IPS DF 19.7 (cell line): ENCODE measurements at regions not wholly inside any gene's neighbourhood (a gene's known extent, or its start where the extent isn't known, plus 50 kb on each side); places are given as distances from the start of the nearest gene placed in this dataset.

Experiments used
- DNase-seq: peaks from one replicate; pipeline ENCODE4 v3.0.0-alpha.2; 2013; ENCODE audit warnings: low read depth, low spot score

DNA sequence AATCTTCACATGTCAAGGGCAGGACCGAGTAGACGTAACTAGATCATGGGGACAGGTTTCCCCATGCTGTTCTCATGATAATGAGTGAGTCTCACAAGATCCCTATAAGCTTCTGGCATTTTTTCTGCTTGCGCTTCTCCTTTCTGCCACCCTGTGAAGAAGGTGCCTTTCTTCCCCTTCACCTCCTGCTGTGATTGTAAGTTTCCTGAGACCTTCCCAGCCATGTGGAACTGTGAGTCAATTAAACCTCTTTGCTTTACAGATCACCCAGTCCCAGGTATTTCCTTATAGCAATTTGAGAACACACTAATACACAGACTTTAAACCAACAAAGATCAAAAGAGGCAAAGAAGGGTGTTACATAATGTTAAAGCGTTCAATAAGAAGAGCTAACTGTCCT lies 156.6 kb upstream of the UBE2E2 start:
- DNase-seq, result no peak

GRCh38 chr3:23051240-23052140 lies 151.6 kb upstream of the UBE2E2 start:
- no peak for DNase-seq

GRCh38 chr3:23052208-23052607 lies 150.9 kb upstream of the UBE2E2 start:
- no peak for DNase-seq

DNA sequence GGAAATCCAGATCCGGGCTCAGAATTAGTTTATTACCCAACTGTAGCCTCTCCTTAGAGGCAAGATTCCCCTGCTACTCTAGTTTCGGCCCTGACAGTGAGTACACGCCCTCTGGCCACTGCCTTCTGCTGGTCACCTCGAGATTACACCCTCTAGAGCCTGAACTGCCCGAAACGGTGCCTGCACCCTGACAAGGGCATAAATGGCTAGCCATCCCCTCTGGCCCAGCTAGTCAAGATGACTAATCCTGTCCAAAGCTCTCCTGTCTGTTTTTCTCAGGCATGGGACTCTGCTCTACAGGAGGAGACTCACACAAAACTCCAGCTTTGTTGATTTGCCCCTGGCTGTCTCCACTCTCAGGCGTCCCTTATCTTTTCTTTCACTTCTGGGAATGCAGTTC lies 150.5 kb upstream of the UBE2E2 start:
- no peak for DNase-seq

GRCh38 chr3:23055733-23056376 lies 147.3 kb upstream of the UBE2E2 start:
- DNase-seq, result no peak

DNA sequence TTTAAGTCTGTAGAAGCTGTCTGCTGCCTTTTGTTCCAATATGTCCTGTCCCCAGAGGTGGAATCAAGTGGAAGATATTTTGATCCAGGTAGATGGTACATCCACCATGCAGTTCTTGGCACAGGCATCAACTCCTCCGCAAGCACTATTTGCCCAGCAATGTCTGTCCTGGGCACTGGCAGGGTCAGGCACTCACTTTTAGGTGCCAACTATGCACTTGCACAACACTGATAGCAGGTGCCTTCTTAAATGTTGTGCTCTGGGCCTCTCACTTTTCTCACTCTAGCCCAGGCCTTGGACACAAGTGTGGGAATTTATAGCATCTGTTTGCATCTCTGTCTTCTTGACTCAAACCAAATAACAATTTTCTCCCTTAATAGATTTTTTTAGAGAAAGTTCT lies 140.5 kb upstream of the UBE2E2 start:
- no peak for DNase-seq

GRCh38 chr3:23062982-23063381 lies 140.1 kb upstream of the UBE2E2 start:
- no peak for DNase-seq

DNA sequence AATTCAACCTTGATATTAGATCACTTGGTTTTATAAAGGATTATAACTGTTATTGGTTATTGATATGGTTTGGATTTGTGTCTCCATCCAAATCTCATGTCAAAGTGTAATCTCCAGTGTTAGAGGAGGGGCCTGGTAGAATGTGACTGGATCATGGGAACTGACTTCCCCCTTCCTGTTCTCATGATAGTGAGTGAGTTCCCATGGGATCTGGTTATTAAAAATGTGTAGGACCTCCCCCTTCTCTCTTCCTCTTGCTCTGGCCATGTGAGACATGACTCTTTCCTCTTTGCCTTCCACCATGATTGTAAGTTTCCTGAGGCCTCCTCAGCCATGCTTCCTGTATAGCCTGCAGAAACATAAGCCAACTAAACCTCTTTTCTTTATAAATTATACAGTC lies 136.0 kb upstream of the UBE2E2 start:
- DNase-seq, result no peak

DNA sequence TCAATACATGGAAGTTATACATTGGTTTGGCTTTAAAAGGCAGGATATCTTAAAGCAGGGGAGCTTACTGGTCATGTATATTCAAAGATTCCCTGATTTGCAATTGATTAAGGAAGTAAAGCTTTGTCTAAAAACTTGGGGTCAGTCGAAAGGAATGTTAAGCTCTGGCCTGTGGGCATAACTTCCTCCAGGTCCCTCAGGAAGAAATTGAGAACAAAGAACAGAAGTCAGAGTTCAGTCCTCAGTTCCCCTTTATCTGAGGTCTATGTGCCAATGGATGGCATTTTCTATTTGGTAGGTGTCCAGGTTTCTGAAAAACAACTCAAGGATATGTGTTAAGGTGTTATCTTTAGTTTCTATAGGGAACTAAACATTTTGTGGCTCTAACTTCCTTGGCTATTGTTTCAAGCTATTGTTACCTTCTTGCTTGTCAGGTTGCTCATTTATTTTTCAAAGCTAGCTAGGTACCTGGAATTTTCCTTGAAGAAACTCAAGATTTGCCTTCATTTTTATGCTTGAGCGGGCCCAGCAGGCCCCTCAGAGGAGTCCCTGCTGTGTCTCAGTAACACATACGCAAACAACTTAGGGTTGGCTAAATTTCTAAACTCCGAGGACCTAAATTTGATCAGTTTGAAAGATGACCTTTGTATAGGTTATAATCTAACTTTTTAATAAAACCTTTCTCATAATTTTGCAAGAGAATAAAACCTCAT lies 135.0 kb upstream of the UBE2E2 start:
- no peak for DNase-seq

DNA sequence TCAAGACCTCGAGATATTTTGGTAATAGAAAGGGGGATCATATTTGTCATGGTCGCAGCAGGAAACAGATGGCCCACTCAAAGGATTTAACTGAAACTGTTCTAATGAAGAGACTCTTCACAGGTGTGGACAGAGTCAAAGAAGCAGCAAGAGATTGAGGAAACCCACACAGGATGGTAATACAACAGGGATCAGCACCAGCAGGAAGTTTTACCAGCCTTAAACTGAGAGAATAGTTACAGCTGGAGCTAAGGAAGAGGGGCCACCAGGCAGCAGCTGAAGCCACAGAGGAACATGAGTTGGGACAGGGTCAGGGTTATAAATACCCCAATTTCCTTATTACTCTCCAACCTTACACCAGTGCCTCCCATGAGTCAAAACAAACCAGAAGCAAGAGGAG lies 131.8 kb upstream of the UBE2E2 start:
- no peak for DNase-seq

- no peak for DNase-seq
Observed at GRCh38 chr3:23071758-23072157, 131.4 kb upstream of the UBE2E2 start.

DNA sequence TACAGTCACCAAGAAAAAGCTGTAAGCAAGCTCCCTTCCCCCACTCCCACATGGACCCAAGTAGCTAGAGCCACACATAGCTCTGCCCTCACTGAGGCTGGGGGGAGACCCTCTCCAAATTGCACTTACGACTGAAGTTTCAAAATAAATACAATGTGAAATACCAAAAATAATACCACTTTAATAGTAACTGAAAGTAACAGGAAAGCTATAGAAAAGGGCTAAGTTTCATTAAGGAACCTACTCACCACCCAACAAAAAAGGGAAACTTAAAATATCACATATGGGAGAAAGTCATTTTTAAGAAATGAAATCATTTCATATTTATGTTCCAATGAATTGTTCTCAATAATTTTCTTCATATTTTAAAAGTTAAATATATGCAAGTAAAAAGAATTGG lies 130.4 kb upstream of the UBE2E2 start:
- no peak for DNase-seq

- DNase-seq, result no peak
Observed at GRCh38 chr3:23073724-23074305, 129.3 kb upstream of the UBE2E2 start.

GRCh38 chr3:23075496-23075895 lies 127.6 kb upstream of the UBE2E2 start:
- DNase-seq, result no peak

- DNase-seq, result no peak
Observed at GRCh38 chr3:23076437-23076836, 126.7 kb upstream of the UBE2E2 start.

DNA sequence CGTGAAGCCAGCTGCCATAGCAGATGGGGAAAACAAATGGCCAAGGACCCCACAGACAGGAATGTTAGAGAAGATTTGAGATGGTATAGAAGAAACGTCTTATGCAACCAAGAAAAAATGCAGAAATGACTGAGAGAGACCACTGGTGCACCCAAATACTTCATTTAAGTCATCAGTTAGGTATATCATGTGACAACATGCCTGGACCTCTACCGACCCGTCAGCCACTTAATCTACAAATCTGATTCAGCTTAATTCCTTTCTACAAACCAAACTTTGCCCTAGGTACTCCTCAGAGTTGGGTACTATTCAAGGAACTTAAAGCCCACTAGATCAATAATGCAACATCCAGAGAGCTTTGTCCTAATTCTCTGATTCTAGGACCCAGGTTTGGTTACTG lies 126.0 kb upstream of the UBE2E2 start:
- no peak for DNase-seq

DNA sequence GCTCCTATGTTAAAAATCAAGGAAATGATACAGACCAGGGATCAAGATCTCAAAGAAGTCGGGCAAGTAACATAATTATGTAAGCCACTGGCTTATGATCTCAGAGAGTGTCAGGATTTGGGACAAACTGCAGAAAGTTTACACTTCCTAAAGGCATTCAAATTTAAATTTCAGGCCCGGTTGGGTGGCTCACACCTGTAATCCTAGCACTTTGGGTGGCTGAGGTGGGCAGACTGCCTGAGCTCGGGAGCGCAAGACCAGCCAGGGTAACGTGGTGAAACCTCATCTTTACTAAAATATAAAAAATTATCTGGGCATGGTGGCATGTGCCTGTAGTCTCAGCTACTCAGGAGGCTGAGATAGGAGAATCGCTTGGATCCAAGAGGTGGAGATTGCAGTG lies 124.4 kb upstream of the UBE2E2 start:
- no peak for DNase-seq

GRCh38 chr3:23079976-23080375 lies 123.2 kb upstream of the UBE2E2 start:
- no peak for DNase-seq

DNA sequence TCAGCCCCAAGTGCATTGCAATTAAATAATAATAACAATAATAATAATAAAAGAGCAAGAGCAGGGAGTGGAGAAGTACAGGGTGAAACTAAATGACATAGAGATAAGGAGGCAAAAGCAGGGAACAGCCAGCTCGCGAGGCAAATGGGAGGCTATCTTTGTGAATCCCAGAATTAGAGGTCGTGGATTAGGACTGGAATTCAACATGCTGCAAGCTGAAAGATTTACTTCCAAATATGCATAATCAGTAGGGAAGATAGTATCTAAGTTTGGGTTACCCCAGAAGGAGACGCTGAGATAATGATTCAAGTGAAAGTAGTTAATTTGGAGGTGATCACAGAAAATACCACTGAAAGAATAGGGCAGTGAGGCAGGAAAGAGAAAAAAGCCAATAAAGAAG lies 119.4 kb upstream of the UBE2E2 start:
- DNase-seq, result no peak

- DNase-seq, result no peak
Observed at GRCh38 chr3:23084367-23084766, 118.8 kb upstream of the UBE2E2 start.

- DNase-seq, result no peak
Observed at GRCh38 chr3:23085261-23085660, 117.9 kb upstream of the UBE2E2 start.

GRCh38 chr3:23086331-23086730 lies 116.8 kb upstream of the UBE2E2 start:
- no peak for DNase-seq
